ENCODE measurements at regions not wholly inside any gene's neighbourhood (a gene's known extent, or its start where the extent isn't known, plus 50 kb on each side); places are given as distances from the start of the nearest gene placed in this dataset.

GRCh38 chr1:110816945-110817344, 56.0 kb upstream of the CD53 start:
- DNase-seq: no peak

GRCh38 chr1:110811529-110811928, 61.4 kb upstream of the CD53 start:
- DNase-seq: no peak

DNA sequence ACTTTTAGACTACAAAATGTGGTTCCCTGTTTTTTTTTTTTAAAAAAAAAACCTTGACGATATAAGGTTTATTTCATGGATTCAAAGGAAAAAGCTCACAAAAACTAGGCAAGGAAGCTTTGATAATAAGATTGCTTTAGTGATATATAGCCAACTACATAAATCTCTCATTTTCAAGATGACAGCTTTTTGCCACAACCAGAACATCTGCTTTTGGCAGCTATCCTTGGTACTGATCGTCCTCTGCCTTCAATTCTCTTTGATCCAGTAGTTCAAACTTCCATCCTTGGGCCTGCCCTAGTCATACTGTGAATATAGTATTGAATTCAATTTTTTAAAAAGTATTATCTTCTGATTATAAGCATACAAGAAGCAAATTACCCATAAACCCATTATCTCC, 72.9 kb upstream of the CD53 start:
- DNase-seq: no peak

- DNase-seq: no peak
These were observed 74.2 kb upstream of the CD53 start for GRCh38 chr1:110798691-110799256.

- DNase-seq: no peak
These were observed 84.3 kb upstream of the CD53 start for GRCh38 chr1:110788673-110789072.

DNA sequence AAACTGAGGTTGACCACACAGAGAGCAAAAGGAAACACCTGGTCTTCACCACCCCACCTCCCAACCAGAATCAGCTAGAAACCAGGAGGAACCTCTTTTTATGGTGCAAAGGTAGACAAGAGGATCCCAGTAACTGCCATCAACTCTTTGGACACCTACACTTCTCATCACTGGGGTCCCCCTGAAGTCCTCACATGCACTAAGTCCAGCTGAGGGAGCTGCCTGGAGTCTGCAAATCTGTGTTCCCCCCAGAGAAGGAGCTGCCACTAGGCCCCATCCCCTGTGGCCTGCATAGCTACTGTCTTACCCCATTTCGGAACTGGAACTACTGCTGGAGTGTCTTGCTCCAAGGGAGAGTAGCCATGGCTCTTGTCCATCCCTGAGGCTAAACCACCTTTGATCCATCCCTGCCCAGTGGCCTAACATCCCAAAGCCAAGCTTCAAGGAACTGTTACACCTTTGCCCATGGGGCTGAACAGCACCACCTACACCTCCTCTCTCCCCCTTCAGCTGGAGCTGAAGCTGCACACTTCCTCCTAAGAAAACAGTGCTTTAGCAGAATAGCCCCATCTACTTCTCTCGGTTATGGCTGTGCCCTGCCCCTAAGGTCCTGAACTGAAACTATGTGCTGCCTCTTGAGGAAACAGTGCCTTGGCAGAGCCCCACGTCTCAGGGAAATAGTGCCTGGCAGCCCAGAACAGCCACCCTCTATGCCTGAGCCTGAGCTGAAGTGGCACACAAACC, 85.4 kb upstream of the CD53 start:
- DNase-seq: no peak

- DNase-seq: no peak
These were observed 86.1 kb upstream of the CD53 start for GRCh38 chr1:110786802-110787327.

DNA sequence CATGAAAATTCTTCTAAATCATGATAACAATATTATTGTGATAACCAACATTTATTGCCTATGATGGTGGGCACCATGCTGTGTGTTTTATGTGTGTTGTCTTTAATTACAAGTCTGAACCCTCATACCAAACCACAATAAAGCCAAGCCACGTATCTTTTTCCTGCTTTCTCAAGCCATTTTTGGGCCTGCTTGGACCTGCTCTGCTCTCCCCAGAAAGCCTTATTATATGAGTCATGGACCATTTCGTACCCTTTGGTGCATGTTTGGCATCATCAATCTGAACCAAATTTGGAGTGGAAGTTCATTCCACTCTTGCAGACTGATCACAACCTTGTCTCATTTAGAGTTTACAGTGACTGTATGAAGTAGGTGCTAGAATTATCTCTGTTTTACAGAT, 87.3 kb upstream of the CD53 start:
- no peak for DNase-seq

DNA sequence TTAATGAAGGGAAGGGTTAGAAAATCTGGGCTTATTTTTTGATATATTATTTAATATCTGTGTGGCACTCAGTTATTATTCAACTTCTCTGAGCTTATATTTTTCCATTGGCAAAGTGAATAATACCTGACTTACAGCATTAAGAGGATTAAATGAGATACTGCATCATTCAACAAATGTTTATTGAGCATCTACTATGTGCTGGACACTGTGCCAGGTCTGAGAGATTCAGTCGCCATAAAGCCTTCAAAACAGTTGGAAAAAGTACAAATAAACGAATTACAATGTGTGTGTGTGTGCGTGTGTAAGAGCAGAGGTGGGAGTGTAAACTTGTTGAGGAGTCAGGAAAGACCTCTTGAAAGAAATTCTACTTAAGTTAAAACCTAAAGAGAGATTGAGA, 87.9 kb upstream of the CD53 start:
- no peak for DNase-seq

- peak; percentile 53 for DNase-seq
These were observed 89.5 kb upstream of the CD53 start for GRCh38 chr1:110783292-110783918.

DNA sequence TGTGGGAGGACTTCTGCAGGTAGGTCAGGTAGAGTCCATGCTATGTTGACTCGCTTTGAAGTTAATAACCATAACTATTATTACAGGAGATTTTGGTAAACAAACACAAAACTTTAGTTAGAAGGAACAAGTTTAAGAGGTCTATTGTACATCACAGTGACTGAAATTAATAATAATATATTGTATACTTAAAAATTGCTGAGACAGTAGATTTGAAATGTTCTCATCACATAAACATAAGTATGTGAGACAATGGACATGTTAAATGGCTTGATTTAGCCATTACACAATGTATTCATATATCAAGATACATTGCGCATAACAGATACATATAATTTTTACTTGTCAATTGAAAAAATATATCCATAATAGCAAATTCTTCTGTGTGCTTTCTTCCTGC, 91.4 kb upstream of the CD53 start:
- DNase-seq: no peak

DNA sequence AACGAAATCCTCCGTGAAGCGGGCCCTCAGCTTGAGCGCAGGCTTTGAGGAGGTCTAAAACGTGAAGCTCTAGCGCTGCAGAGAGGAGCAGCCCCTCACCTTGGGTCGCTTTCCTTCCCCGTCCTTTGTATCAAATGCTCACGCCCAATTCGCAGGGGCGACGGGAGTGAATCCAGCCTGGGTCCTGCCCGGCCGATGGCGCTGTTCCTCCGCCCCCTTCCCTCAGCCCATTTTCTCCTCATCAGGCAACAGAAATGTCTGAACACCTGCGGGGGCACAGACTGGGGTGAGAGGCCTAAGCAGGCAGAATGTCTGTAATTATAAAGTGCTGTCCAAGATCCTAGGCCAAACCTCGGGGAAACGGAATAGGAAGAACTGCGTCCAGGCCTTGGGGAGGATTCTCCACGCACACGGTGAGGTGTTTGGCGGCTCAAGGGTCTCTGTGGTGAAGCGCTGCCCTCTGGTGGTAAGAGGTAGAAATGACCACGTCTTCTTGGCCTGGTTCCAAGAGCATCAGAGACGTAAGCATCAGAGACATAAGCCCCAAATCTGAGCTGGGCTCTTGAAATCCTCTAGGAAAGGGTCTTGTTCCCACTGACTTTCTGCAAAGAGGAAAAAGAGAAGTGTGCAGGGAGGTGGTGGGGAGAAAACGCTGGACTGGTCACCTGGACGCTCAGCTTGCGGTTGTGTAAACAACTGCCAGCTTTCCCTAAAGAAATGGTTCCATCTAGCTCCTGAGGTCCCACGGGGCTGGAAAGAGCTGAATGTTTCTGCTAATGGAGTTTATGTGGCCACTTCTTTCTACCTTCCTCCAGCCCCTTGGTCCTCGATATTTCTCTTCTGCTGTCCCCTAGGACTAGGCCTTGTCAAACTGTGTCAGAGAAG, 92.1 kb upstream of the CD53 start:
- peak; percentile 57 for DNase-seq

DNA sequence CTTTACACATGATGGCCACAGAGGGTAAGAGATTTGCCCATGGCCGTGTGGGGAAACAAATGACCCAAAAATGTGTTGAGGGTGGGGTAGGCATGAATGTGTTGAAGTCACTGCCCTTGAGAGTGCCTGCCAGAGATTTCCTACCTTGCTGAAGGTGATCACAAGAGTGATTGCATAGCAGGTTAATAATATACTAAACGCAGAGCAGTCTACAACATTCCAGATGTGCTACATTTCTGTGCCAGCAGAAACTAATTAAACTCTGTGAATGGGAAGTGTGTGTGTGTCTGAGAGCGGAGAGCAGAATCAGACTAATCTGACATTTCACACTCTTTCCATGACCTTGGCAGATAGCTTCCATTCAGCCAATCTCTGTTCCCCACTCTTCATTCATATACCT, 93.3 kb upstream of the CD53 start:
- no peak for DNase-seq

- no peak for DNase-seq
These were observed 94.1 kb upstream of the CD53 start for GRCh38 chr1:110778821-110779220.

DNA sequence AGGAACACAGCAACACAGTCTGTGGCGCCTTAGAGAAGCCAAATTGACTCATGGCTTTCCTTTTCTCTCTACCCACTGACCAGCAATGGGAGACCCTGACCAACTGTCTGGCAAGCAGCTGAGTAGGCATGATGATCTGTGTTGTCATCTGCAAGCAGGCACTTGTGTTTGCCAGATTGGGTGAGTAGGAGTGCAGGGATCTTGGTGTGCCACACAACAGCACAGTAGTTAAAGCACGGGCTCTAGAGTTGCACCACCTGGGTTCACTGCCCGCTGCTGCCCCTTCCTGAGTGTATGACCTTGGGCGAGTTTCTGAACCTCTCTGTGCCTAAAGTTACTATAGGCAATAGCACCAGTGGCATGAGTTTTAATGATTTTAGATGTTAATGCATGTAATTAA, 95.7 kb upstream of the CD53 start:
- DNase-seq: no peak

- no peak for DNase-seq
These were observed 98.5 kb upstream of the CD53 start for GRCh38 chr1:110774398-110774797.

- no peak for DNase-seq
These were observed 99.1 kb upstream of the KCNA3 start for GRCh38 chr1:110773813-110774212.

GRCh38 chr1:110771245-110772022, 96.7 kb upstream of the KCNA3 start:
- no peak for DNase-seq

- no peak for DNase-seq
These were observed 96.1 kb upstream of the KCNA3 start for GRCh38 chr1:110770832-110771231.

DNA sequence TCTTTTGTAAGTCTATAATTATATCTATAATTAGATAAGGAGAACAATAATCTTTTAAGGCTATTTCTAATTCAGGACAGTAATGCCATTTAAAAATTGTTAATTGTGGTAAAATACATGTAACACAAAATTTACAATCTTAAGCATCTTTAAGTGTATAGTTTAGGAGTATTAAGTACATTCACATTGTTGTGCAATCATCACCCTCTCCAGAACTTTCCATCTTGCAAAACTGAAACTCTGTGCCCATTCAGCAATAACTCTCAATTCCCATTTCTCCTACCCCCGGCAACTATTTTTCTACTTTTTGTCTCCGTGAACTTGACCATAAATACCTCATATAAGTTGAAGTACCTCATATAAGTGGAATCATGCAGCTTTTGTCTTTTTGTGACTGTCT, 93.9 kb upstream of the KCNA3 start:
- DNase-seq: no peak

DNA sequence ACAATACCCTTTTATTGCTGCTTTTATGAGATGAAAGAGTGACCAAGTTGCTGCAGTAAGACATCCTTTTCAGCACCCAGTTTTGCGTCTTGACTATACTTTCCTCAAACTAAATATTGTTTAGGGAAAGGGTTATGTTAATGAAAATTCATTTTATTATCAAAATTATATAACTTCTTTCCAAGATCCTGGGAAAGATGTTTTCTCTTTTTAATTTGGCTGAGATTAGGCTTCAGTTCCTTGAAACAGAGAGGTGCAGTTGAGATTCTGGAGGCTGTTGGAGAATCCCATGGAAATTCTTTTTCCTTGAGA, 91.6 kb upstream of the KCNA3 start:
- DNase-seq: no peak

DNA sequence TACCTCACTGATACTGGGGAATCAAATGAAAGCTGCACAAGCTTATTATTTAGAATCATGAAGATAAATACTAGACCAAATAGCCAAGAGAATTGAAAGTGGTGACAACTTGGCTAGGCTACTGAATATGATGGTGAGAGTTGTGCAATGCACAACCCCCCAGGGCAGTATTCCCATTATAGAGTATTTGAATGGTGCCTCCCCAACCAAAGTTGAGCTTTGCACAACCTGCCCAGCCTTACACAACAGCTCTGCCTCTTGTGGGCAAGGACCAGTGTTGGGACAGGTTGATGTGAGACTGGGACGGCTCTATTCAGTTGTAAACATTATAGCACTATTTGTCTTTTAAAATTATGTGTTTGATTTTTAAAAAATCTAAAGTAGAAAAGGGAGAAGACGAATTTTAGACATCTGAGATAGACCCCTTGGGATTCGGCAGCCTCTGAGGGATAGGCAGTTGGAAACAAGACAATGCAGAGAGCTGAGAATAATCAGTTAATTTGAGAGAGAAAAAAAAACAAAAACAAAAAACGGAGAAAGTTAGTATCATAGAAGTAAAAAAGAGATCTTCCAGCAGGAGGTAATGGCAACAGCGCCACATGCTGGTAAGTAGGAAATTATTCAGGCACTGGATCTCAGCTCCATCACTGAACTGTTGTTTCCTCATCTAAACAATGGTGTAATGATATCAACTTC, 91.0 kb upstream of the KCNA3 start:
- DNase-seq: peak; percentile 36

Data from NCI-H748 treated with DMSO at 0.1 percent for 48 hours (cell line).